Loucy (cell line): ENCODE measurements at regions not wholly inside any gene's neighbourhood (a gene's known extent, or its start where the extent isn't known, plus 50 kb on each side); places are given as distances from the start of the nearest gene placed in this dataset.

Experiments used
- H2AFZ ChIP-seq: fragments of 200-600 bp; sonication (generic); 2 replicates; pipeline ENCODE4 v1.6.0; 2016; ENCODE audit warnings: antibody characterized with exemption, mild to moderate bottlenecking, low read length, moderate library complexity
- H3F3A ChIP-seq: fragments of 200-600 bp; 2 replicates; pipeline ENCODE4 v1.6.0; 2016; ENCODE audit warnings: antibody characterized with exemption, low read depth, mild to moderate bottlenecking
- H3K27me3 ChIP-seq: fragments of 200-600 bp; sonication (generic); 2 replicates; pipeline ENCODE4 v1.6.1; 2014; ENCODE audit warnings: low read length, mild to moderate bottlenecking; ENCODE audit not compliant: insufficient read depth, poor library complexity, severe bottlenecking
- H3K36me3 ChIP-seq: fragments of 200-600 bp; sonication (generic); 2 replicates; pipeline ENCODE4 v1.6.1; 2016; ENCODE audit warnings: low read length; ENCODE audit not compliant: insufficient read depth
- H3K4me1 ChIP-seq: fragments of 200-600 bp; sonication (generic); 2 replicates; pipeline ENCODE4 v1.5.1; 2014; ENCODE audit warnings: low read length, mild to moderate bottlenecking; ENCODE audit not compliant: insufficient read depth, poor library complexity, severe bottlenecking
- H3K4me2 ChIP-seq: fragments of 200-600 bp; sonication (generic); 2 replicates; pipeline ENCODE4 v1.6.0; 2014; ENCODE audit warnings: antibody characterized with exemption, low read length, low read depth, mild to moderate bottlenecking; ENCODE audit not compliant: poor library complexity, severe bottlenecking
- H3K4me3 ChIP-seq: fragments of 200-600 bp; sonication (generic); 2 replicates; pipeline ENCODE4 v1.5.1; 2014; ENCODE audit warnings: low read length, mild to moderate bottlenecking, mixed read lengths; ENCODE audit not compliant: poor library complexity, severe bottlenecking
- H3K79me2 ChIP-seq: fragments of 200-600 bp; sonication (generic); 2 replicates; pipeline ENCODE4 v1.6.1; 2014; ENCODE audit warnings: low read length; ENCODE audit not compliant: insufficient read depth
- H3K9ac ChIP-seq: fragments of 200-600 bp; sonication (generic); 2 replicates; pipeline ENCODE4 v1.6.0; 2014; ENCODE audit warnings: mild to moderate bottlenecking, low read depth, low read length, moderate library complexity; ENCODE audit not compliant: poor library complexity, severe bottlenecking
- H3K9me2 ChIP-seq: fragments of 200-600 bp; sonication (generic); replicated peaks from 2 replicates; pipeline ENCODE4 v1.6.1; 2016; ENCODE audit warnings: low read depth, low read length, mixed read lengths
- H3K9me3 ChIP-seq: fragments of 200-600 bp; sonication (generic); 2 replicates; pipeline ENCODE4 v1.6.1; 2014; ENCODE audit warnings: mild to moderate bottlenecking, antibody characterized with exemption, low read length, low read depth; ENCODE audit not compliant: insufficient read depth
- H4K20me1 ChIP-seq: fragments of 200-600 bp; sonication (generic); 2 replicates; pipeline ENCODE4 v1.6.0; 2014; ENCODE audit warnings: antibody characterized with exemption, low read length, mild to moderate bottlenecking; ENCODE audit not compliant: insufficient read depth, poor library complexity, severe bottlenecking
- EZH2phosphoT487 ChIP-seq: fragments of 200-600 bp; IDR thresholded peaks from 2 replicates; pipeline ENCODE4 v1.6.1; 2018; ENCODE audit warnings: antibody characterized with exemption, mild to moderate bottlenecking, moderate library complexity, borderline replicate concordance
- TF ChIP-seq, protein P1 (sequence below): fragments of 200-600 bp; sonication (generic); conservative IDR thresholded peaks from 2 replicates; pipeline ENCODE4 v1.5.1; 2014; ENCODE audit warnings: mild to moderate bottlenecking, antibody characterized with exemption, low read length

GRCh38 chr4:136709897-136710296 is 822.4 kb downstream of the PCDH18 start:
- no peak overlapping the region for H3K4me2 ChIP-seq
- H3K9me2 ChIP-seq = no peaks in the 10 kb centered on the region
- H3K9me3 ChIP-seq = no peaks in the 10 kb centered on the region
- H3F3A ChIP-seq = no peaks in the 10 kb centered on the region
- H3K9ac ChIP-seq = no peak overlapping the region
- no peaks in the 10 kb centered on the region for H3K79me2 ChIP-seq
- no peaks in the 10 kb centered on the region for H4K20me1 ChIP-seq
- no peaks in the 10 kb centered on the region for H3K27me3 ChIP-seq
- H2AFZ ChIP-seq = no peak overlapping the region
- H3K4me1 ChIP-seq = no peaks in the 10 kb centered on the region
- H3K36me3 ChIP-seq = no peaks in the 10 kb centered on the region
- TF ChIP-seq EZH2phosphoT487 = no peak
- TF ChIP-seq, protein P1, sequence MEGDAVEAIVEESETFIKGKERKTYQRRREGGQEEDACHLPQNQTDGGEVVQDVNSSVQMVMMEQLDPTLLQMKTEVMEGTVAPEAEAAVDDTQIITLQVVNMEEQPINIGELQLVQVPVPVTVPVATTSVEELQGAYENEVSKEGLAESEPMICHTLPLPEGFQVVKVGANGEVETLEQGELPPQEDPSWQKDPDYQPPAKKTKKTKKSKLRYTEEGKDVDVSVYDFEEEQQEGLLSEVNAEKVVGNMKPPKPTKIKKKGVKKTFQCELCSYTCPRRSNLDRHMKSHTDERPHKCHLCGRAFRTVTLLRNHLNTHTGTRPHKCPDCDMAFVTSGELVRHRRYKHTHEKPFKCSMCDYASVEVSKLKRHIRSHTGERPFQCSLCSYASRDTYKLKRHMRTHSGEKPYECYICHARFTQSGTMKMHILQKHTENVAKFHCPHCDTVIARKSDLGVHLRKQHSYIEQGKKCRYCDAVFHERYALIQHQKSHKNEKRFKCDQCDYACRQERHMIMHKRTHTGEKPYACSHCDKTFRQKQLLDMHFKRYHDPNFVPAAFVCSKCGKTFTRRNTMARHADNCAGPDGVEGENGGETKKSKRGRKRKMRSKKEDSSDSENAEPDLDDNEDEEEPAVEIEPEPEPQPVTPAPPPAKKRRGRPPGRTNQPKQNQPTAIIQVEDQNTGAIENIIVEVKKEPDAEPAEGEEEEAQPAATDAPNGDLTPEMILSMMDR = no peak
- H3K4me3 ChIP-seq = no peak overlapping the region

GRCh38 chr4:136706942-136707341 is 825.4 kb downstream of the PCDH18 start:
- no peak for TF ChIP-seq EZH2phosphoT487
- TF ChIP-seq, protein P1 = no peak
- Histone ChIP-seq H3K4me2 (no peak overlapping the region), H3K9me3 (no peaks in the 10 kb centered on the region), H4K20me1 (no peaks in the 10 kb centered on the region), H3F3A (no peaks in the 10 kb centered on the region), H3K27me3 (no peaks in the 10 kb centered on the region), H3K4me1 (no peaks in the 10 kb centered on the region), H3K4me3 (no peak overlapping the region), H3K36me3 (no peaks in the 10 kb centered on the region), H3K79me2 (no peaks in the 10 kb centered on the region), H2AFZ (no peak overlapping the region), H3K9me2 (no peaks in the 10 kb centered on the region), H3K9ac (no peak overlapping the region)

DNA sequence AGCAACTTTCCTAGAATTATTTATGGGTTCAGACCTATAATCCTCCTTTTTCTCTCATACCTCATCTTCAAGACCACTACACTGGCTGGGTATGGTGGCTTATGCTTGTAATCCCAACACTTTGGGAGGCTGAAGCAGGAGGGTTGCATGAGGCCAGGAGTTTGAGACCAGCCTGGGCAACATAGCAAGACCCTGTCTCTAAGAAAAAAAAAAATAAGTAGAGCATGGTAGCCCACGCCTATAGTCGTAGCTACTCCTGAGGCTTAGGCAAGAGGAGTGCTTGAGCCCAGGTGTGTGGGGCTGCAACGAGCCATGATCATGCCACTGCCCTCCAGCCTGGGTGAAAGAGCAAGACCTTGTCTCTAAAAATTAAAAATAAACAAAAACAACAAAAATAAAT is 832.4 kb downstream of the PCDH18 start:
- H3K27me3 ChIP-seq = no peaks in the 10 kb centered on the region
- H3K4me3 ChIP-seq = no peak overlapping the region
- H3K4me1 ChIP-seq = no peaks in the 10 kb centered on the region
- no peaks in the 10 kb centered on the region for H3F3A ChIP-seq
- H3K9me3 ChIP-seq = no peaks in the 10 kb centered on the region
- H3K79me2 ChIP-seq = no peaks in the 10 kb centered on the region
- no peaks in the 10 kb centered on the region for H4K20me1 ChIP-seq
- TF ChIP-seq, protein P1 = no peak
- TF ChIP-seq EZH2phosphoT487 = no peak
- H3K9ac ChIP-seq = no peak overlapping the region
- no peaks in the 10 kb centered on the region for H3K36me3 ChIP-seq
- H3K9me2 ChIP-seq = no peaks in the 10 kb centered on the region
- H3K4me2 ChIP-seq = no peak overlapping the region
- no peak overlapping the region for H2AFZ ChIP-seq
